DND-41 (cell line): ENCODE measurements at regions not wholly inside any gene's neighbourhood (a gene's known extent, or its start where the extent isn't known, plus 50 kb on each side); places are given as distances from the start of the nearest gene placed in this dataset.

Experiments used
- ATAC-seq: fragments of 200-7000 bp; cut with Tn5 transposase; 3 replicates; pipeline ENCODE4 v1.9.1; 2021; ENCODE audit warnings: low read depth; ENCODE audit not compliant: insufficient read depth
- DNase-seq: peaks from one replicate; pipeline ENCODE4 v3.0.0-alpha.2; 2020
- H2AFZ ChIP-seq: 2 replicates; pipeline ENCODE4 v1.6.0; 2012; ENCODE audit warnings: low read depth, low read length
- H3K27ac ChIP-seq: 2 replicates; pipeline ENCODE4 v1.5.1; 2012; ENCODE audit warnings: low read length, inconsistent platforms
- H3K27me3 ChIP-seq: fragments of 200-600 bp; sonication (generic); 2 replicates; pipeline ENCODE4 v1.6.0; 2012; ENCODE audit warnings: low read length, mild to moderate bottlenecking, inconsistent platforms; ENCODE audit not compliant: insufficient read depth, poor library complexity
- H3K36me3 ChIP-seq: 2 replicates; pipeline ENCODE4 v1.5.1; 2012; ENCODE audit warnings: low read length, inconsistent platforms; ENCODE audit not compliant: insufficient read depth
- H3K4me1 ChIP-seq: 2 replicates; pipeline ENCODE4 v1.5.1; 2012; ENCODE audit warnings: mild to moderate bottlenecking, low read length; ENCODE audit not compliant: insufficient read depth
- H3K4me2 ChIP-seq: 2 replicates; pipeline ENCODE4 v1.6.0; 2012; ENCODE audit warnings: mild to moderate bottlenecking, moderate library complexity, low read length, inconsistent platforms; ENCODE audit not compliant: insufficient read depth
- H3K4me3 ChIP-seq, 2 experiments: fragments of 200-600 bp in 1 of 2; shearing (Covaris generic) in 1 of 2; 2 replicates each; pipeline ENCODE4 v1.5.1; 2012 to 2016; ENCODE audit warnings: inconsistent platforms in 2 of 2, low read length in 2 of 2, mild to moderate bottlenecking in 2 of 2, low read depth in 1 of 2, moderate library complexity in 1 of 2
- H3K79me2 ChIP-seq: 2 replicates; pipeline ENCODE4 v1.6.0; 2012; ENCODE audit warnings: low read length, inconsistent platforms; ENCODE audit not compliant: insufficient read depth
- H3K9ac ChIP-seq: 2 replicates; pipeline ENCODE4 v1.6.0; 2012; ENCODE audit warnings: low read depth, mild to moderate bottlenecking, inconsistent platforms, low read length, moderate library complexity
- H3K9me3 ChIP-seq: 2 replicates; pipeline ENCODE4 v1.5.1; 2012; ENCODE audit warnings: low read length, moderate library complexity, mild to moderate bottlenecking, inconsistent platforms; ENCODE audit not compliant: insufficient read depth, severe bottlenecking
- H4K20me1 ChIP-seq: 2 replicates; pipeline ENCODE4 v1.6.0; 2012; ENCODE audit warnings: low read length; ENCODE audit not compliant: insufficient read depth
- EZH2 ChIP-seq: IDR thresholded peaks from 3 replicates; pipeline ENCODE4 v1.6.1; 2012; ENCODE audit warnings: borderline replicate concordance, low read depth, mild to moderate bottlenecking, moderate library complexity, low read length, inconsistent platforms; ENCODE audit not compliant: severe bottlenecking
- TF ChIP-seq, protein P1 (sequence below): IDR thresholded peaks from 2 replicates; pipeline ENCODE4 v1.5.1; 2012; ENCODE audit warnings: borderline replicate concordance, low read length, moderate library complexity, mild to moderate bottlenecking; ENCODE audit not compliant: poor library complexity, severe bottlenecking; ENCODE audit errors: extremely low read depth

DNA sequence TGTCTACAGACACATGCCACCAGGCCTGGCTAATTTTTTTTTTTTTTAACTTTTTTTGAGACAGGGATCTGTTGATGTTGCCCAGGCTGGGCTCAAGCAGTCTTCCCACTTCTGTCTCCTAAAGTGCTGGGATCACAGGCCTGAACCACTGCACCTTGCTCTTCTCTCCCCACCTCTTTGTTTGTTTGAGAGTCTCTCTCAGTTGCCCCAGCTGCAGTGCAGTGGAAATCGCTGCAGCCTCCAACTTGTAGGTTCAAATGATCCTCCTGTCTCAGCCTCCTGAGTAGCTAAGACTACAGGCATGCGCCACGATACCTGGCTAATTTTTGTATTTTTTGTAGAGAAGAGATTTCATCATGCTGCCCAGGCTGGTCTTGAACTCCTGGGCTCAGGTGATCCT lies 115.6 kb downstream of the LARP7 start:
- Histone ChIP-seq H4K20me1 (no peaks in the 10 kb centered on the region), H3K4me1 (no peaks in the 10 kb centered on the region), H3K9me3 (no peaks in the 10 kb centered on the region), H3K9ac (no peak overlapping the region), H3K79me2 (no peaks in the 10 kb centered on the region), H3K27ac (no peak overlapping the region), H3K36me3 (no peaks in the 10 kb centered on the region), H2AFZ (no peak overlapping the region), H3K4me3 (no peak overlapping the region), H3K27me3 (no peaks in the 10 kb centered on the region), H3K4me2 (no peak overlapping the region)
- no peak for TF ChIP-seq EZH2
- DNase-seq (no peak), ATAC-seq (no peak)

DNA sequence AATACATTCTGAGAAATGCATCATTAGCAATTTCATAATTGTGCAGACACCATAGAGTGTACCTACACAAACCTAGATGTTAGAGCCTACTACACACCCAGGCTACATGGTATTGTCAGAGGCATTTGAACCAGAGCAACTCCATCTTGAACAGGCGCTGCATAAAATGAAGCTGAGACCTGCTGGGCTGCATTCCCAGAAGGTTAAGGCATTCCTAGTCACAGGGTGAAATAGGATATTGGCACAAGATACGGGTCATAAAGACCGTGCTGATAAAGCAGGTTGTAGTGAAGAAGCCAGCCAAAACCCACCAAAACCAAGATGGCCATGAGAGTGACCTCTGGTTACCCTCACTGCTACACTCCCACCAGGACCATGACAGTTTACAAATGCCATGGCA lies 116.4 kb downstream of the LARP7 start:
- no peaks in the 10 kb centered on the region for H3K4me1 ChIP-seq
- no peak overlapping the region for H2AFZ ChIP-seq
- TF ChIP-seq, protein P1, sequence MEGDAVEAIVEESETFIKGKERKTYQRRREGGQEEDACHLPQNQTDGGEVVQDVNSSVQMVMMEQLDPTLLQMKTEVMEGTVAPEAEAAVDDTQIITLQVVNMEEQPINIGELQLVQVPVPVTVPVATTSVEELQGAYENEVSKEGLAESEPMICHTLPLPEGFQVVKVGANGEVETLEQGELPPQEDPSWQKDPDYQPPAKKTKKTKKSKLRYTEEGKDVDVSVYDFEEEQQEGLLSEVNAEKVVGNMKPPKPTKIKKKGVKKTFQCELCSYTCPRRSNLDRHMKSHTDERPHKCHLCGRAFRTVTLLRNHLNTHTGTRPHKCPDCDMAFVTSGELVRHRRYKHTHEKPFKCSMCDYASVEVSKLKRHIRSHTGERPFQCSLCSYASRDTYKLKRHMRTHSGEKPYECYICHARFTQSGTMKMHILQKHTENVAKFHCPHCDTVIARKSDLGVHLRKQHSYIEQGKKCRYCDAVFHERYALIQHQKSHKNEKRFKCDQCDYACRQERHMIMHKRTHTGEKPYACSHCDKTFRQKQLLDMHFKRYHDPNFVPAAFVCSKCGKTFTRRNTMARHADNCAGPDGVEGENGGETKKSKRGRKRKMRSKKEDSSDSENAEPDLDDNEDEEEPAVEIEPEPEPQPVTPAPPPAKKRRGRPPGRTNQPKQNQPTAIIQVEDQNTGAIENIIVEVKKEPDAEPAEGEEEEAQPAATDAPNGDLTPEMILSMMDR, result no peak
- no peak for TF ChIP-seq EZH2
- no peak overlapping the region for H3K27ac ChIP-seq
- no peak overlapping the region for H3K9ac ChIP-seq
- no peaks in the 10 kb centered on the region for H3K27me3 ChIP-seq
- no peaks in the 10 kb centered on the region for H3K36me3 ChIP-seq
- no peaks in the 10 kb centered on the region for H3K9me3 ChIP-seq
- DNase-seq (no peak), ATAC-seq (no peak)
- no peaks in the 10 kb centered on the region for H4K20me1 ChIP-seq
- H3K79me2 ChIP-seq, result no peaks in the 10 kb centered on the region
- H3K4me2 ChIP-seq, result no peak overlapping the region
- H3K4me3 ChIP-seq, result no peak overlapping the region

DNA sequence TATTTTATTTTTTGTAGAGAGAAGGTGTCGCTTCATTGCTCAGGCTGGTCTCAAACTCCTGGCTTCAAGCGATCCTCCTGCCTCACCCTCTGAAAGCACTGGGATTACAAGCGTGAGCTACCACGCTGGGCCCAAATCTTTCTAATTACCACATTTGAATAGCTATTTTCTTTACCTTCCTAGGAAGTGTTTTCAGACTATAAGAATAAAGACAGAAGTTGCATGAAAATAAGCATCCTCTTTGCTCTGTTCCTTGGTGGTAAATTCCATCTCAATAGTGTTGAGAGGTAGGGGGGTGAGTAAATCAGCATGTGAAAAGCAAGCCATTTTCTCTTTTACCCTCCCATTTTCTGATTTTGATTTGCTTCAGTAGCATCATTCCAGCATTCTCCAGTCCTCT lies 122.4 kb downstream of the LARP7 start:
- no peaks in the 10 kb centered on the region for H3K36me3 ChIP-seq
- no peak overlapping the region for H3K9ac ChIP-seq
- no peak overlapping the region for H3K4me2 ChIP-seq
- no peaks in the 10 kb centered on the region for H3K4me1 ChIP-seq
- H3K79me2 ChIP-seq, result no peaks in the 10 kb centered on the region
- DNase-seq (no peak), ATAC-seq (no peak)
- H2AFZ ChIP-seq, result no peak overlapping the region
- no peaks in the 10 kb centered on the region for H4K20me1 ChIP-seq
- H3K4me3 ChIP-seq, result no peak overlapping the region
- no peaks in the 10 kb centered on the region for H3K27me3 ChIP-seq
- H3K27ac ChIP-seq, result no peak overlapping the region
- TF ChIP-seq, protein P1, result no peak
- no peak for TF ChIP-seq EZH2
- no peaks in the 10 kb centered on the region for H3K9me3 ChIP-seq

DNA sequence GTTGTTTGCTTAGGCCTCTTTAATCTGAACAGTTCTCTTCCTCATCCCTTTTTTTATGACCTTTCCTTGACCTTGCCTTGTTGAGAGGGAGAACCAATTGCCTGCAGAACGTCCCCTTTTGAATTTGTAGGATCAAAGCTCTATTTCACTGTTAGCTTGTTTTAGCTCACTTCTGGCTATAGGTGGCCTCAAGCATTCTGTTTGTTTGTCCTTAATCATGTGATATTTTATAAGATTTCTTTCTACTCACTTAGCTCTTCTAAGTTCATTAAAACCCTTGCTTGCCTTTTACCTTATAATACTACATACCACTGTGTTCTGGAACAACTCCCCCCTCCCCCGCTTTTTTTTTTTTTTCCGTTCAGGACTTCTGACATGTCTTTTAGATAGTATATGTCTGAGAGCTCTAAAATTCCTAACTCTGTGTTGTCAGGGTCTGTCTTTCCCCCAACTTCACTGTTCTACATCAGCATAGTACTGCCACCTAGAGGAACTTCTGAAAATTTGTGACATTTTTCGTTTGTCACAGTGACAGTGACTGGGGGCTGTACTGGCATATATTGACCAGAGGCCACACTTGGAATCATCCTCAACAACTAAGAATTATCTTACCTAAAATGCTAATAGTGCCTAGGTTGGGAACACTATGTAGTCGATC lies 128.5 kb downstream of the LARP7 start:
- H3K4me2 ChIP-seq, result no peak overlapping the region
- H4K20me1 ChIP-seq, result no peaks in the 10 kb centered on the region
- H2AFZ ChIP-seq, result no peak overlapping the region
- H3K4me1 ChIP-seq, result no peaks in the 10 kb centered on the region
- TF ChIP-seq, protein P1, result peak; percentile 68
- no peak for TF ChIP-seq EZH2
- H3K9me3 ChIP-seq, result no peaks in the 10 kb centered on the region
- no peaks in the 10 kb centered on the region for H3K27me3 ChIP-seq
- H3K4me3 ChIP-seq, result no peak overlapping the region
- H3K27ac ChIP-seq, result no peak overlapping the region
- no peaks in the 10 kb centered on the region for H3K36me3 ChIP-seq
- DNase-seq, result peak; percentile 5
- ATAC-seq, result peak; percentile 80
- H3K9ac ChIP-seq, result no peak overlapping the region
- H3K79me2 ChIP-seq, result no peaks in the 10 kb centered on the region
